ENCODE measurements at regions not wholly inside any gene's neighbourhood (a gene's known extent, or its start where the extent isn't known, plus 50 kb on each side); places are given as distances from the start of the nearest gene placed in this dataset.

GRCh38 chr3:79917561-79917960 lies 149.8 kb upstream of the ROBO1 start:
- no peak for TF ChIP-seq CTCF (IDR thresholded peaks at IDR 0.05)
- no peak for TF ChIP-seq POLR2A (IDR thresholded peaks at IDR 0.05)

All from heart left ventricle (tissue), 13 donors.